ENCODE measurements at regions not wholly inside any gene's neighbourhood (a gene's known extent, or its start where the extent isn't known, plus 50 kb on each side); places are given as distances from the start of the nearest gene placed in this dataset.

DNA sequence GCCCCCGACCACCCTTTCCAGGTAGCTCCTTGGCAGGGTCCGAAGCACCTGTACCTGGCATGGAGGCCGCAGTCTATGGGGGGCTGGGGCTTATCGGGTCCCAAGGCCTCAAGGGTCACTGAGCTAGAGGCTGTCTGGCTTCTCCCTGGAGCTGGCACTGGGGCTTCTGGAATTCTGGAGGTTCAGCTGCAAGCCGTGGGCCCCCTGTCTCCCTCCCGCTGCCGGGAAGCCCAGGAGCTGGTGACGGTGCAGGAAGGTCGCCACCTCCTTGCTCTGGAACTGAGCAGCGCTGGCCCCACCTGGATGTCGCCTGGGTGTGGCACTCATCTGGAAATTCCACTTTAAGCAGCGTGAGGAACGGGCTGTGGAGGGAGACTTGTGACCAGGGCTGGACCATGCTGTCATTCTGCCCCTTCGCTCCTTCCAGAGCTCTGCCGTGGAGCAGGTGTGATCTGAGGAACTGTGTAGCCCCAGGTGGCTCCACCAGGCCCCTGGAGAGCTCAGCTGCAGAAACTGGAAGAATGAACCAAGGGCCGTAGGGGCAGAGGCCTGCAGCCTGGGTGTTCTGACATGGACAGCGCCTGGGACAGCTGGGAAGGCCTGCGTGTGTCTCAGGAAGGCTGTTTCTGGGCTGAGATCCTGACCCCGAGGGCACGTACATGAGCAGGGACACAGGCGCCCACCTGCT, 129.7 kb upstream of the PPP2R2D start:
- TF ChIP-seq SMC3 (conservative IDR thresholded peaks at IDR 0.05; ENCODE audit: poor library complexity) (no peak), EZH2 (IDR thresholded peaks at IDR 0.05; ENCODE audit: borderline replicate concordance, insufficient read depth, low read length, poor library complexity, severe bottlenecking) (no peak), EP300 (conservative IDR thresholded peaks at IDR 0.05; ENCODE audit: poor library complexity, severe bottlenecking) (no peak), POLR2AphosphoS5 (IDR thresholded peaks at IDR 0.05) (no peak), MXI1 (conservative IDR thresholded peaks at IDR 0.05; ENCODE audit: poor library complexity, severe bottlenecking) (no peak)
- TF ChIP-seq, protein P1, sequence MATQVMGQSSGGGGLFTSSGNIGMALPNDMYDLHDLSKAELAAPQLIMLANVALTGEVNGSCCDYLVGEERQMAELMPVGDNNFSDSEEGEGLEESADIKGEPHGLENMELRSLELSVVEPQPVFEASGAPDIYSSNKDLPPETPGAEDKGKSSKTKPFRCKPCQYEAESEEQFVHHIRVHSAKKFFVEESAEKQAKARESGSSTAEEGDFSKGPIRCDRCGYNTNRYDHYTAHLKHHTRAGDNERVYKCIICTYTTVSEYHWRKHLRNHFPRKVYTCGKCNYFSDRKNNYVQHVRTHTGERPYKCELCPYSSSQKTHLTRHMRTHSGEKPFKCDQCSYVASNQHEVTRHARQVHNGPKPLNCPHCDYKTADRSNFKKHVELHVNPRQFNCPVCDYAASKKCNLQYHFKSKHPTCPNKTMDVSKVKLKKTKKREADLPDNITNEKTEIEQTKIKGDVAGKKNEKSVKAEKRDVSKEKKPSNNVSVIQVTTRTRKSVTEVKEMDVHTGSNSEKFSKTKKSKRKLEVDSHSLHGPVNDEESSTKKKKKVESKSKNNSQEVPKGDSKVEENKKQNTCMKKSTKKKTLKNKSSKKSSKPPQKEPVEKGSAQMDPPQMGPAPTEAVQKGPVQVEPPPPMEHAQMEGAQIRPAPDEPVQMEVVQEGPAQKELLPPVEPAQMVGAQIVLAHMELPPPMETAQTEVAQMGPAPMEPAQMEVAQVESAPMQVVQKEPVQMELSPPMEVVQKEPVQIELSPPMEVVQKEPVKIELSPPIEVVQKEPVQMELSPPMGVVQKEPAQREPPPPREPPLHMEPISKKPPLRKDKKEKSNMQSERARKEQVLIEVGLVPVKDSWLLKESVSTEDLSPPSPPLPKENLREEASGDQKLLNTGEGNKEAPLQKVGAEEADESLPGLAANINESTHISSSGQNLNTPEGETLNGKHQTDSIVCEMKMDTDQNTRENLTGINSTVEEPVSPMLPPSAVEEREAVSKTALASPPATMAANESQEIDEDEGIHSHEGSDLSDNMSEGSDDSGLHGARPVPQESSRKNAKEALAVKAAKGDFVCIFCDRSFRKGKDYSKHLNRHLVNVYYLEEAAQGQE (IDR thresholded peaks at IDR 0.05; ENCODE audit: borderline replicate concordance): no peak
- TF ChIP-seq, protein P2, sequence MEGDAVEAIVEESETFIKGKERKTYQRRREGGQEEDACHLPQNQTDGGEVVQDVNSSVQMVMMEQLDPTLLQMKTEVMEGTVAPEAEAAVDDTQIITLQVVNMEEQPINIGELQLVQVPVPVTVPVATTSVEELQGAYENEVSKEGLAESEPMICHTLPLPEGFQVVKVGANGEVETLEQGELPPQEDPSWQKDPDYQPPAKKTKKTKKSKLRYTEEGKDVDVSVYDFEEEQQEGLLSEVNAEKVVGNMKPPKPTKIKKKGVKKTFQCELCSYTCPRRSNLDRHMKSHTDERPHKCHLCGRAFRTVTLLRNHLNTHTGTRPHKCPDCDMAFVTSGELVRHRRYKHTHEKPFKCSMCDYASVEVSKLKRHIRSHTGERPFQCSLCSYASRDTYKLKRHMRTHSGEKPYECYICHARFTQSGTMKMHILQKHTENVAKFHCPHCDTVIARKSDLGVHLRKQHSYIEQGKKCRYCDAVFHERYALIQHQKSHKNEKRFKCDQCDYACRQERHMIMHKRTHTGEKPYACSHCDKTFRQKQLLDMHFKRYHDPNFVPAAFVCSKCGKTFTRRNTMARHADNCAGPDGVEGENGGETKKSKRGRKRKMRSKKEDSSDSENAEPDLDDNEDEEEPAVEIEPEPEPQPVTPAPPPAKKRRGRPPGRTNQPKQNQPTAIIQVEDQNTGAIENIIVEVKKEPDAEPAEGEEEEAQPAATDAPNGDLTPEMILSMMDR (IDR thresholded peaks at IDR 0.05; ENCODE audit: poor library complexity, severe bottlenecking): no peak
